ENCODE measurements at regions not wholly inside any gene's neighbourhood (a gene's known extent, or its start where the extent isn't known, plus 50 kb on each side); places are given as distances from the start of the nearest gene placed in this dataset.

DNA sequence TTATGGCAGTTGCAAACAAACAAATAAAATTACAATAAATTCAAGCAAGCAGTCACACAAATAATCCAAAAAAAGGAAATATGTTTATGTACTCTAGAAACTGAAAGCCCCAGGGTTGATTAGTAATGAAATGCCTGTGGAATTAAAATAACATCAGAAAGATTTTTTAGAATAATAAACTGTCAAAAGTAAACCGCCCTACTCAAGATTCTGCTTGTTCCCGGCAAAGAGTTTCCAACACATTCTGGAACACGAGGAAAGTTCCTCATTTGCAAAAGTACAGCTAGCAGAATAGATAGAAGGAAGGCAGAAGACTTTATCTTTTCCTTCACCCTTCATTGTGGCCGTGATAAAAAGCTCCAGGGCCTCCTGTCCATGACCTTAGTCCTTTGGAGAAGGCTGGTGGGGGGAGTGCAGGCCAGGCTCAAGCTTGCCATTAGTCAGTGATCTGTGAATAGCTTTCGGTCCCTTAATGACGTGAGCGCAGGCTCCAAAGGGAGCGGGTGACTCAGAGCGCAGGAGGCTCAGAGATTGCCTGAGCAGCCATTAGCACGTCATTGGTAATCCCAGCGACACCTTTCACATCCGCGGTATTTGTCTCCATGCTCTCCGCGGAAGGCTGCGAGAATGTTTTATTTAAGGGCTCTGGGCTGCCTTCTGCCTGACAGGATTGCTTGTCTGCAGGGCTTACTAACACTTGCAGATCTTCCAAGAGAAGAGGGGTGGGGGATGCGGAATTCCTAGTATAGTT, 458.3 kb downstream of the METTL15 start:
- TF ChIP-seq EZH2phosphoT487 (IDR thresholded peaks at IDR 0.05; ENCODE audit: insufficient read depth, low read depth): no peak
- TF ChIP-seq EZH2 (IDR thresholded peaks at IDR 0.05; ENCODE audit: insufficient read depth, poor library complexity, severe bottlenecking): no peak
